ENCODE measurements at regions not wholly inside any gene's neighbourhood (a gene's known extent, or its start where the extent isn't known, plus 50 kb on each side); places are given as distances from the start of the nearest gene placed in this dataset.

DNA sequence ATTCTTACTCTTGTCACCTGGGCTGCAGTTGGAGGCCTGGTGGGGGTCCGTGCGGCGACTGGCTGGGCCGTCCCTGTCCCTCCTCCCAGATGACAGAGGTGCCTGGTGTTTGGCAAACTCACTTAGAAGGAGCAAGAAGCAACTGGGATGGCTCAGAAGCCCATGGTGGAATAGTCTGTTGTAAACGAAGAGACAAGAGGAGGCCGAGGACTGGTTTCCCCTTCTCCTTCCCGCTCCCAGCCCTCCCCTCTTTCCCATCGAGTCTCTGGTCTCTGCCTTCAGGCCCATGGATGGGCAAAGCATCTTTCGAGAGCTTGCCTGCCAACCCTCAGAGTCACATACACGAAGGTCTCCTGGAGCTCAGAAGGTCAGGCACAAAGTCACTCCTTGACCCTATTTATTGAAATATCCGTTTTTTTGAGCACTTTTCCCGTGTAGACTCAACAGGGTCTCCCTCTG is 364.4 kb downstream of the SEC14L1 start:
- no peak for TF ChIP-seq POLR2A (IDR thresholded peaks at IDR 0.05)
- TF ChIP-seq, protein P1, sequence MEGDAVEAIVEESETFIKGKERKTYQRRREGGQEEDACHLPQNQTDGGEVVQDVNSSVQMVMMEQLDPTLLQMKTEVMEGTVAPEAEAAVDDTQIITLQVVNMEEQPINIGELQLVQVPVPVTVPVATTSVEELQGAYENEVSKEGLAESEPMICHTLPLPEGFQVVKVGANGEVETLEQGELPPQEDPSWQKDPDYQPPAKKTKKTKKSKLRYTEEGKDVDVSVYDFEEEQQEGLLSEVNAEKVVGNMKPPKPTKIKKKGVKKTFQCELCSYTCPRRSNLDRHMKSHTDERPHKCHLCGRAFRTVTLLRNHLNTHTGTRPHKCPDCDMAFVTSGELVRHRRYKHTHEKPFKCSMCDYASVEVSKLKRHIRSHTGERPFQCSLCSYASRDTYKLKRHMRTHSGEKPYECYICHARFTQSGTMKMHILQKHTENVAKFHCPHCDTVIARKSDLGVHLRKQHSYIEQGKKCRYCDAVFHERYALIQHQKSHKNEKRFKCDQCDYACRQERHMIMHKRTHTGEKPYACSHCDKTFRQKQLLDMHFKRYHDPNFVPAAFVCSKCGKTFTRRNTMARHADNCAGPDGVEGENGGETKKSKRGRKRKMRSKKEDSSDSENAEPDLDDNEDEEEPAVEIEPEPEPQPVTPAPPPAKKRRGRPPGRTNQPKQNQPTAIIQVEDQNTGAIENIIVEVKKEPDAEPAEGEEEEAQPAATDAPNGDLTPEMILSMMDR (IDR thresholded peaks at IDR 0.05): no peak
- no peak for TF ChIP-seq POLR2AphosphoS5 (IDR thresholded peaks at IDR 0.05)
- no peak for TF ChIP-seq EP300 (IDR thresholded peaks at IDR 0.05)

All from stomach (tissue), 4 donors.